Upper lobe of right lung (tissue), 1 donor: ENCODE measurements at regions not wholly inside any gene's neighbourhood (a gene's known extent, or its start where the extent isn't known, plus 50 kb on each side); places are given as distances from the start of the nearest gene placed in this dataset.

Experiments
- ATAC-seq: fragments of 200-7000 bp; cut with Tn5 transposase; one replicate; pipeline ENCODE4 v1.9.1; 2020; ENCODE audit warnings: mild to moderate bottlenecking, moderate library complexity
- DNase-seq: peaks from one replicate; pipeline ENCODE4 v3.0.0-alpha.2; 2020
- H3K27ac ChIP-seq: fragments of 200-600 bp; one replicate; pipeline ENCODE4 v1.8.0; 2022
- H3K27me3 ChIP-seq: fragments of 200-600 bp; one replicate; pipeline ENCODE4 v1.8.0; 2022; ENCODE audit warnings: mild to moderate bottlenecking
- H3K36me3 ChIP-seq: fragments of 200-600 bp; one replicate; pipeline ENCODE4 v1.8.0; 2022
- H3K4me1 ChIP-seq: fragments of 200-600 bp; one replicate; pipeline ENCODE4 v1.8.0; 2022
- H3K4me3 ChIP-seq: fragments of 200-600 bp; one replicate; pipeline ENCODE4 v1.8.0; 2022; ENCODE audit warnings: mild to moderate bottlenecking
- H3K9me3 ChIP-seq: fragments of 200-600 bp; one replicate; pipeline ENCODE4 v1.8.0; 2022
- CTCF ChIP-seq: fragments of 200-600 bp; IDR thresholded peaks from one replicate; pipeline ENCODE4 v1.8.0; 2022; ENCODE audit warnings: antibody characterized with exemption
- intact Hi-C: fragments of 100-400 bp; cut with DNase I; formaldehyde crosslinking; loops from one replicate; pipeline ENCODE4 v1.11.0; 2022
- donor health status: DM: no; HTN: yes; CAD: no; lungs with severe emphysema.

GRCh38 chr7:22962775-22963350, 51.1 kb downstream of the HYCC1 start:
- TF ChIP-seq CTCF = no peak
- Histone ChIP-seq H3K27me3 (no peaks in the 10 kb centered on the region), H3K4me3 (no peak overlapping the region), H3K27ac (no peak overlapping the region), H3K9me3 (no peaks in the 10 kb centered on the region), H3K36me3 (peaks cover 17% of the 10 kb centered on the region), H3K4me1 (no peaks in the 10 kb centered on the region)
- ATAC-seq (no peak), DNase-seq (no peak)
- intact Hi-C loops = no loop called here

GRCh38 chr7:22958742-22959141, 55.2 kb downstream of the HYCC1 start:
- H3K27ac ChIP-seq = no peak overlapping the region
- H3K27me3 ChIP-seq = no peaks in the 10 kb centered on the region
- H3K9me3 ChIP-seq = no peaks in the 10 kb centered on the region
- TF ChIP-seq CTCF = no peak
- peaks cover 17% of the 10 kb centered on the region for H3K36me3 ChIP-seq
- no peaks in the 10 kb centered on the region for H3K4me1 ChIP-seq
- no peak overlapping the region for H3K4me3 ChIP-seq
- ATAC-seq = no peak
- intact Hi-C loops = no loop called here
- DNase-seq = no peak

- Histone ChIP-seq H3K27me3 (no peaks in the 10 kb centered on the region), H3K9me3 (no peaks in the 10 kb centered on the region), H3K4me1 (no peaks in the 10 kb centered on the region), H3K27ac (no peak overlapping the region), H3K36me3 (peaks cover 1% of the 10 kb centered on the region), H3K4me3 (no peak overlapping the region)
- DNase-seq = no peak
- ATAC-seq = no peak
- TF ChIP-seq CTCF = no peak
- intact Hi-C loops = no loop called here
Measured at GRCh38 chr7:22954251-22954650, 59.7 kb downstream of the HYCC1 start.

GRCh38 chr7:22952306-22953015, 61.5 kb downstream of the HYCC1 start:
- Histone ChIP-seq H3K4me1 (no peaks in the 10 kb centered on the region), H3K36me3 (no peaks in the 10 kb centered on the region), H3K27me3 (no peaks in the 10 kb centered on the region), H3K9me3 (no peaks in the 10 kb centered on the region), H3K4me3 (no peak overlapping the region), H3K27ac (no peak overlapping the region)
- ATAC-seq (no peak), DNase-seq (no peak)
- intact Hi-C loops = no loop called here
- no peak for TF ChIP-seq CTCF

GRCh38 chr7:22949944-22950343, 64.0 kb downstream of the HYCC1 start:
- Histone ChIP-seq H3K36me3 (peaks cover 9% of the 10 kb centered on the region), H3K4me1 (no peaks in the 10 kb centered on the region), H3K9me3 (no peaks in the 10 kb centered on the region), H3K27ac (no peak overlapping the region), H3K4me3 (no peak overlapping the region), H3K27me3 (no peaks in the 10 kb centered on the region)
- TF ChIP-seq CTCF = no peak
- DNase-seq (no peak), ATAC-seq (no peak)
- intact Hi-C loops = no loop called here
